DMS53 treated with DMSO at 0.1 percent for 48 hours (cell line): ENCODE measurements at regions not wholly inside any gene's neighbourhood (a gene's known extent, or its start where the extent isn't known, plus 50 kb on each side); places are given as distances from the start of the nearest gene placed in this dataset.
"Not testable (repeated sequence)": the region's sequence is repeated elsewhere in the genome, so short reads cannot be mapped to it uniquely, and the experiment has no call there.

ENCODE experiments used
- DNase-seq: peaks from one replicate; lab custom pipeline; 2025; ENCODE audit not compliant: unreplicated experiment; lab: John Stamatoyannopoulos, UW

DNA sequence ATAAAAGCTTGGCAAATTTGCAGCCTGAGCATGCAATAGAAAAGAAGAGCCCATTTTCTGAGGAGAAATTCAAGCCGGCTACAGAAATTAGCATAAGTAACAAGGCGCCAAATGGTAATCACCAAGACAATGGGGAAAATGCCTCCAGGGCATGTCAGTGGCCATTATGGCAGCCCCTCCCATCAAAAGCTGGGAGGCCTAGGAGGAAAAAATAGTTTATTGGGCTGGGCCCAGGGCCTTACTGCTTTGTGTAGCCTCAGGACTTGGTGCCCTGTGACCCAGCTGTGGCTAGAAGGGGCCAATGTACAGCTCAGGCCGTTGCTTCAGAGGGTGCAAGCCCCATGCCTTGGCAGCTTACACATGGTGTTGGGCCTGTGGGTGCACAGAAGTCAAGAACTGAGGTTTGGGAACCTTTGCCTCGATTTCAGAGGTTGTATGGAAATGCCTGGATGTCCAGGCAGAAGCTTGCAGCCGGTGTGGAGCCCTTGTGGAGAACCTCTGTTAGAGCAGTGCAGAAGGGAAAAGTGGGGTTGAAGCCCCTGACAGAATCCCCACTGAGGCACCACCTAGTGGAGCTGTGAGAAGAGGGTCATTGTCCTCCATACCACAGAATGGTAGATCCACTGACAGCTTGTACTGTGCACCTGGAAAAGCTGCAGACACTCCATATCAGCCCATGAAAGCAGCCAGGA is 328.5 kb upstream of the MAP3K7 start:
- DNase-seq, result no peak

DNA sequence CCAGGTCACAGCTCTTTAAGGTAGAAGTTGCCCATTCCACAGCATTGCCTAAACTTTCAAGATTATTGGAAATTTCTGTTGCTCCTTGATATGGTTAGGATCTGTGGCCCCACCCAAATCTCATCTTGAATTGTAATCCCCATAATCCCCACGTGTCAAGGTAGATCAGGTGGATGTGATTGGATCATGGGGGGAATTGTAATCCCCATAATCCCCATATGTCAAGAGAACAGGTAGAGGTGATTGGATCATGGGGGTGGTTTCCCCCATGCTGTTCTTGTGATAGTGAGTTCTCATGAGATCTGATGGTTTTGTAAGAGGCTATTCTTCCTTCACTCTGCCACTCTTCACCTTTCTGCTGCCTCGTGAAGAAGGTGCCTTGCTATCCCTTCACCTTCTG is 327.4 kb upstream of the MAP3K7 start:
- DNase-seq, result no peak

DNA sequence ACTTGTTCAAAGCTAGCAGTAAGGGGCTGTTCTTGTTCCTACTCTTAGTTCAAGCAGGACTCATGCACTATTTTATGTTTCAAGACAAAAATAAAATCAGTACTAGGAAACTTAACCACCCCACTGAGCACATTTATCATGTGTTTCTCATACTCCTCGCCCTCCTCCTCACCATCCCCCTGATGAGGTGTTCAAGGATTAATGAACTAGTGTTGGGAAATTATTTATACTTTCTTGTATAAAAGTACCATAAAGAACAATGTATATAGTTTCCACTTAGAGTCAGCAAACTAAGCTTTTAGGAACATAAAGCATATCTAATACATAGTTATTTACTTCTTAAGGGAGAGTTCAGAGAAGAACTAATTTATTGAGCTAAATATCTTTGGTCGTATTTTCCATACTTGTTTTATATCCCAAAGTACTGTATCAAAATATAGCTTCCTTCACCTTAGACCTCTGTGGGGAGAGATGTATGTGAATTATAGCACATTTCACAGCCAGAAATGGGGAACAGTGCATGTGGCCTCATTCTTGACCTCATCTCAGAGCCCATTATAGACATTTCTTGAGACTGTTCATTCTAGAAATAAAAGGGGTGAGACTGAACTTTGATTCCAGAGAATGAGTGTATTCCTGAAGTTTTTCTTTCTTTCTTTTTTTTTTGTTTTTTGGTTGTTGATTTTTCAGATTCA is 326.5 kb upstream of the MAP3K7 start:
- no peak for DNase-seq

DNA sequence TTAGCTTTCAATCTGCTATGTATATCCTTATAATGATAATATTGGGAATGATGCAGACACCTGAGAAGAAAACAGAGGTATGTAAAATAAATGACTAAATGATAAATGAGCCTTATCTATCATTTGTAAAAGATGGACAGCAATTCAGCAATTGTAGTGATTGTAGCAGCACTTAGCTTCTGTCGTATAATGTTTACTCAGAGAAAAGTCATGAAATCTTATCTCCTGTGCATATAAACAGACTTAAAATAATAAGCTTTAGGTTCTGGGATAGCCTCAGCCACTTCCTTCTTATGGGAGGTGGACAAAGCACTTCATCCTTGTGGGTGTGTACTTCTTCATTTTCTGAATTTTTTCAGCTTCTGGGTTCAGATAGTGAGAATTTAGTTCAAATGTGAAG is 324.8 kb upstream of the MAP3K7 start:
- no peak for DNase-seq

DNA sequence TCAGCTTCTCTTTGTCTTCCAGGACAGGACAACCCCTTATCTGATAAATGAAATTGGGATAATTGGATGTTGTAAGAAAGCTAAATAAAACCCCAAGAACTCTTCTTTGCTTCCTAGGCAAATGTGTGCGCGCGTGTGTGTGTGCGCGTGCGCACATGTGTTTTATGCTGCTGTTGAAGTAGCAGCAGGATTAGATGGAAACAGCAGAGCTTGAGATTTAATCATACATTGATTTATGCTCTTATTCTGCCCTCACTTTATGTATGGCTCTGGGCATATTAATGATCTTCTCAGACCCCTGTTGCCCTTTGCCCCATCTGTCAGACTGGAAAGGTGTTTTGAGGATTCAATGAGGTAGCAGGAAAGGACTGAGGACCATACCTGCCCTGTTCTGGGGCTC is 324.0 kb upstream of the MAP3K7 start:
- no peak for DNase-seq

DNA sequence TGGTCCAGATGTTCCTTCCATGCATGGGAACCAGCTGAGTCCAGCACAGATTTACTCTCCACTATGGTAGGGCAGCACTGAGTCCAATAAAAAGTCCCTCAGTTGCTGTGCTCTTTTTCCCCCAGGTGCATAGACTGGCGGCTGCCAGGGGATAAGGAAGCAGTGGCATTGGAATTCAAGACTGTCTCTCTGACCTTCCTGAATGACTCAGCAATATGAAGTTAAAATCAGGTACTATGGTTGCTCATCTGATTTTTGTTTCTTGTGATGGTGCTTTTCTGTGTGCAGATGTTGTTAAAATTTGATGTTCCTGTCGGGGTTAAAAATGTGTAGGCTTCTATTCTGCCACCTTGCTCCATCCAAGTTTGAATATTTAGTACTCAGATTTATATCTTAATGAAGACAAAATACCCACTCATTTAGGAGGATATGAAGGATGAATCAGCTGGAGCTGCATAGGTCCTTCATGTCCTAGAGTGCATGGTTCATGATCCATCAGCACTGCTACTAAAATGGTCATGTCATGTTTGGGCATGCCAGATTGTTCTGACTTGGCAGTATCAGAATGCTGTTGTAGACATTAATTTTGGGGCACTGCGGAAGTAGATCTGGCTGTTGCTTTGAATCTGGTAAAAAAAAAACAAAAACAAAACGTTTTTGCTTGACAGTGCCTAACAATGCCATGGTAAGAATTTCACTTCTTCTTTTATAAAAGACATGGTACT is 321.2 kb upstream of the MAP3K7 start:
- no peak for DNase-seq

DNA sequence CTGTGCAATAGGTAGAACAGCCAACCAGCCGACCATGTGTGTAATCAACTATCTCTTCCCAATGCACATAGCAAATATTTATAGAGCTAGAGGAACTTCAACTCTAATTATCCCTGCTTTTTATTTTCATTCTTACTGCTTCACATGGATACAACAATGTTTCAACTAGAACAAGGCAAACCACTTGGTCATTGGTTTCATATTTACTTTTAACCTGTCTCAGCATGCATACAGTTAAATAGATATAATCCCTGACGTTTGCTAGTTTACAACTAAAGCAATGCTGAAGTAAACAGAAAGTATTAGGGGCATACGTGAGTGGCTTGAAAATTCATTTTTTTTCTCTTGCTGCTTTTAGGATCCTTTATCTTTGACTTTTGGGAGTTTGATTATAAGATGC is 318.5 kb upstream of the MAP3K7 start:
- no peak for DNase-seq

DNA sequence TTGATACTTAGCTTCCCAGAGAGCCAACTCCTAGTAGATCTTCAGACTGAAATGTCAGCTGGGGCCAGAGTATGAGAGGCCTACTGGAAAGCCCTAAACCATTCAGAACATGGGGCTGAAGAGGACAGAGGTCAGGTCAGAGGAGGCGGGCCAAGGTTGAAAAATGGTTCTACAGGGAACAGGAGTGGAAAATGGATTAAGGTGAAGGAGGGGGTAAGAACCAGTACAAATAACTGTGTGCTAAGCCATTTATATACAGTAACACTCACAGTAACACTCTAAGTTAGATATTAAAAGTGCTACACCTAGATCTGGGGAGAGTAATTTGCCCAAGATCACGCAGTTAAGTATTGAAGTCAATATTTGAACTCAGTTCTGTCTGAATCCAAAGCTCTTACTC is 313.2 kb upstream of the MAP3K7 start:
- no peak for DNase-seq

DNA sequence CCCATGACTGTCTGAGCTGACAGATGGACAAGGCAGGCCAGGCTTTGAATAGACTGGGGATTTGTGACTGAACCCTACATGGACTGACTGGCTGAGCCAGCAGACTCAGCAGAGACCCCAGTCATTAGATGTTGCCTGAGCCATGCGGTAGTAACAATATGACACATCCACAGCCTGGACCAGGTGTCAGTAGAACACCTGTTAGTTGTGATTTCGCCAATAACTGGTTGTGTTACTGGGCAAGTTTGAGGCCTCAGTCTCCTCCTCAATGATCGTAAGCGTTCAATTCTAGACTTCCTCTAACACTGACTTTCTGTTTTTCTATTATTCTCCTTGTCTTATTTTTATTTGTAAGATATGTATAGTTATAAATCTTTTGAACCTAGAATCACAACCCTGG is 311.9 kb upstream of the MAP3K7 start:
- no peak for DNase-seq

DNA sequence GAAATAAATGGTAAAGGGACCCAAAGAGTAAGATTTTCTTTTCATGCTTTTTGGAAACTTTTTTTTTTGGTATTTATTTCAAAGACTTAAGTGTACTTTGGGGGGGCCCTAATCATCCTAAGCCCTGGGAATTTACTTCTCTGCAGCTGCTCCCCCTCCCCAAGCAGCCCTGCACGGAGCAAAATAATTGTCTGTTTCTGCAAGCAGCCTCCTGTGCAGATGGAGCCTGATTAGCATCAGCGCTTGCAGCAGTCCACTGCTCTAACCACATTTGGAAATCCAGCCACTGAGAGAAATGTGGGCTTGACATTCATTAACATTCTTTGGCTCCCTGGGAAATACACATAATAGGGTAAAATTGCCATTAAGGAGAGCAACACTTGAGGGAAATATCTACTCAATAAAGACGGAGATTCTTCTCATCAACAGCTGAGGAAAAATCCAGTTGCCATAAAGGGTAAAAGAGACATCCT is 309.2 kb upstream of the MAP3K7 start:
- no peak for DNase-seq

DNA sequence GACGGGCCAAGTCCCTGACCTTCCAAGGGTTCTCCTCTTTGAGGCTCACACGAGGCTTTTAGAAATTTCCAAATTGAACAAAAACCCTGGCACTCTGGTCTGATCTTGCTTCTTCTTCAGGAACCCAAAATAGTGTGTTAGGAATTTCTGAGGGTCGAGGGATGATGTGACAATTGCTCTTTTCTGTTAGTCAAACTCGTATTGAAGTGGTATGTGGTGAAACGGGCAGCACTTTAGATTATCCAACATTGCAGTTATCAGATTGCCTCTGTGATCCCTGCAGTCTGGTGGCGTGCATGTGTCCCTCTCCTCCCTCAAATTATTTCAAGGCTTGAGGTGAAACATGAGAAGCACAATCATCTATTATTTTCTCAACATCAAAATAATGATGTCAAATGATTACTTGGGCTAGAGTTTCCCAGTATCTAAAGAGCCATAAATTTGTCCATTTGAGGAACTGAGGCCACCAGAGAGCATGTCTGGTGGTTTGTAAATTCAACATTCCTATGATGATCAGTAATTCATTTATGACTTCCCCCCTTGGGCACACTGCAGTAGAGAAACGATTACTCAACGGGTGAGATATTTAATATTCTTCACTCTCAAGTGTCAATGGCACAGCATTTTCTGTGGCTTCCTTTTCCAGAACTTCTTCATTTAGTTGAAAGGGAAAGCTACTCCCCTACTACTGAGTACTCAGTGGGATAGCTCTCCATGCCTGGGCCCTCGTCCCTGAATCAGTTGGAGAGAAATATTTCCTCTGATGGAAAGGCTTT is 308.6 kb upstream of the MAP3K7 start:
- no peak for DNase-seq

DNA sequence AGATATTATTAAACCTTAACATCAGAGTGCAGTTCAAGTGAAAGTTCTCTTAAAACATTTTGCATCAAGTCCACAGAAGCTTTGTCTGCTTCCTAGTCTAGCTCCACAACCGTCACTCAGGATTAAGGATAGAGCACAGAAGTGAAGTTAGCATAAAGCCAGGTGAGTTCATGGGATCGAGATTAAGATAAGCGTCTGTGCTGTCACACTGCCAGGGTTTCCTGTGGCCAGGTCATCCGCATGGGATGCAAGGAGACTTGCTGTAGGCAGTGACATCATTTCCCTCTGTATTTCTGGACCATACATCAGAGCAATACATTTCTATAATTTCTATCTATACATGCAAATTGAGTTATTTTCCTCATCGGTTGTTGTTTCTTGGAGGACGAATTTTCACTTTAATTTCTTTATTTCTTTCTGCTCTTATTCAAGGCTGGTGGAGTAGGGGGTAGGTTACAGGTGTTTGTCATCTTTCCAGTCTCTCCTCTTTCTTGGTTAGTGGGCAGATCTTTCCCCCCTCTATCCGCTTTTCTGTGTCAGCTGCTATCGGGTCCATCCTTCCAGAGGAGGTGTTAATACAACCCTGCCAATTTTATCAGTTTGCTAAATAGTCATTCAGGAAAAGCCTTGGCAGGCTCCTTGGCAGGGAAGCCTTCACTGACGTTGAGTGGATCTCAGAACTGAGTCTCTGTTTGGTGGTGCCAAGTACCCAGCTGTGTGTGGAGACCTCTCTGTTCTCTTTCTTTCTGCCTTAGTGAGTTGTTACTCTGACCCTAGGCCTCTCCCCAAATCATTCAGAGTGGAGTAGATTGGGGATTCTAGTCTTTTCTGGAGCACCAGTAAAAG is 307.6 kb upstream of the MAP3K7 start:
- no peak for DNase-seq

DNA sequence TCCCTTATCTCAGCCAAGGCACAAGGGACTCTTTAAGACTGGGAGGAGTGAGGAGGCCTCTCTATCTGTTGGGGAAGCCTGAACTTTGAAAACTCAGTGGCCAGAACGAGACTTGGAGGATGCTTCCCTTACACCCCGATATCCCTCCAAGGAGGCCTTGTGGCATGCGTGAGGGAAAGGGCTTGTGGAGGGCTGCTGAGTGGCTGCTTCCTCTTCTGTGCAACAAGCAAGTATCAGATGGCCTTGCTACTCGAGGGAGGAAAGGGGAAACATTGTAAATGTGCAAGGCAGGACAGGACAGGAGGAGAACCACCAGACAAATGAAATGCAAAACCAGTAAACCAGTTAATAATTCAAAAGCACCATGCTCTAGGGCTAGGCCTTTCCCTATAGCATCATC is 306.5 kb upstream of the MAP3K7 start:
- no peak for DNase-seq

DNA sequence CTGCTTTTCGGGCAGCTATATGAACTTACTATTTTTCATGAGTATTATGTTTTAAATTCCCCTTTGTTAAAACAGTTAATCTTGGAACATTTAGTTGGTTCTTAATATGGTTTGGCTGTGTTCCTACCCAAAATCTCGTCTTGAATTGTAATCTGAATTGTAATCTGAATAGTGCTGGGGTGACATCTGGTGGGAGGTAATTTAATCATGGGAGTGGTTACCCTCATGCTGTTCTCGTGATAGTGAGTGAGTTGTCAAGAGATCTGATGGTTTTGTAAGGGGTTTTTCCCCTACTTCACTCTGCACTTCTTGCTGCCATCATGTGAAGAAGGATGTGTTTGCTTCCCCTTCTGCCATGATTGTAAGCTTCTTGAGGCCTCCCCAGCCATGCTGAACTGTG is 305.4 kb upstream of the MAP3K7 start:
- DNase-seq, result no peak

DNA sequence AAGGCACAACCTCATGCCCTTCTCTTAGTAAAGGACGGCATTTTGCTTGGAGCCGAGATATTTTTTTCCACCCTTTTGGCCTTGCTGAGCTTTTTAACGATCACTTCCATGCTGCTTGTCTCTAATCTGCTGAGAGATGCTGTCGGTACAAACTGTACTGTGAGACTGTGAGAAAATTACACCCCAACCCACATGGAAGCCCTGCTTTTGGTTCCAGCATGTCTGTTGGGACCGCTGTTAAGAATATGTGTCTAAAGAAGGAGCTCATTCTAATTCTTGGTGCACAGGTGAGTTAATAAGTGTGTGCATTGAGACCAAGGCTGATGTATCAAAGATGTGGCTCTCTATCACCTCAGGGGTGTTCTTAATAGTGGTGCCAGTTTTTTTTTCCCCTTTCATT is 304.5 kb upstream of the MAP3K7 start:
- no peak for DNase-seq

DNA sequence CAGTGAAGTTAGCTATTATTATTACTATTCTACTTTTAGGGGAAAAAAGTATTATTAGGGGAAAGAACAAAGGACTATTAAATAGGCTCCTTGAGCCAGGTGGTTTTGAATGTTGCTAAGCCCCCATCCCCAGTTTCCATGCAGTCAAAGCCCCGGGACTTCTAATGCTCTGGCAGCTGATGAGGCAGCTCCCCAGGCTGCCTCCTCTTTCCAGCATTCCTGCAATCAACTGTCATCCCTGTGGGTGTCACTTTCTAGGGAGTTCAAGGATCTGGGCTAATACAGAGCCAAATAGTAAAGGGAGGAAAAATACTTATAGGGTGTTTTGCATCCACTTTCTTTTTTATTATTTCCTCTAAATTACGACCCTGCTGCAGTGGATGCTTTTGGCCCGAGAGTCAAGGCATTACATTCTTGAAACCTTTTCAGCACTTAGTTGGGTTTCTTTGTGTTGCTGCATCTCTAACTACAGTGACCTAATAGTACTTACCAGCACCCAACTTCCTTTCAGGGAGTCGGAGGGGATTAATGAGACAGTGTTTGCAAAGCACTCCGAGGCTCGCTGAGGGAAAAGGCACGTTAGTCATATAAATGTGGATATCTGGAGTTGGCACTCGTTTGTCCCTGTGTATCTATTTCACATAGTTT is 303.9 kb upstream of the MAP3K7 start:
- no peak for DNase-seq

DNA sequence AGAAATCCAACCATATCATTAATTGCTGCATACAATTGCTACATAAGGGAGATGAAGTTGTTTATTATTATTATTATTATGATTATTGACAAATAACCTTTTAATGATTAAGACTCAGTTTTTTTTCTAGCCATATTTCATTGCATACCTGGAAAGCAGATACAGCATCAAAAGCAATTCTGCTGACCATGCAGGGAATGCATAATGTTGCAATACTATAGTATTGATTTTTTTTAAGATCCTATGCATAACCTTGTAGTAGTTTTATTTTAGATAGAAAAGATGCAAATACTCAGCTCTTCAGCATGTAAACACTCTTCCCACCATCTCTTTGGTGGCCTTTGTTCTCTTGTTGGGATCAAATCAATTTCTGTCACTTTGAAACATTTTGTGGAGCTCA is 300.9 kb upstream of the MAP3K7 start:
- no peak for DNase-seq

DNA sequence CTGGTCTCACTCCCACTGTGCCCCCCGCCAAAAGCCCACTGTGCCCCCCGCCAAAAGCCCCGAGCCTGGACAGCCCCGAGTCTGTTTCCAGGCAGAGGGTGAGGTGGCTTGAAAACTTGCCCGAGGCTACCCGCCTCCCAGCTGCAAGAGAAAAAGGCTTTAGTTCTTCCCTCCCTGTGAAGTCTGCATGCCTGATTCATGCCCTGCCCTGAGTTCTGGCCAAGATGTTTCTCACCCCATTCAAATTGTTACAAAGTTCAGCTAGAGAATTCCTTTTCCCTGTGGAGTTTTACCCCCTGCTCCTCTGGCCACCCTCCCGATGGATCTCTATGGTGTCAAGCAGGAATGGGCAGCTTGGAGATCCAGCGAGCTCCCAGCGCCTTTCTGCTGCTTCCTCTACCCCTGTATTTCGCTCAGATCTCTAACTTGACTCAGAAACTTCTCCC is 298.8 kb upstream of the MAP3K7 start:
- DNase-seq, result no peak

DNA sequence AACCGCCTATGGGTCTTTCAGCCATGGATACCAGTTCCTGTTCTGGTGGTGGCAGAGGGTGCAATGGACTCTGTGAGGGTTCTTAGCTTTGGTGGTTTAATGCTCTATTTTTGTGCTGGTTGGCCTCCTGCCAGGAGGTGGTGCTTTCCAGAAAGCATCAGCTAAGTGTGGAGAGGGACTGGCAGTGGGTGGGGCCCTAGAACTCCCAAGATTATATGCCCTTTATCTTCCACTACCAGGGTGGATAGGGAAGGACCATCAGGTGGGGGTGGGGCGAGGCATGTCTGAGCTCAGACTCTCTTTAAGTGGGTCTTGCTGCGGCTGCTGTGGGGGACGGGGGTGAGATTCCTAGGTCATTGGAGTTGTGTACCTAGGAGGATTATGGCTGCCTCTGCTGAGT is 298.3 kb upstream of the MAP3K7 start:
- DNase-seq, result not testable (repeated sequence)

DNA sequence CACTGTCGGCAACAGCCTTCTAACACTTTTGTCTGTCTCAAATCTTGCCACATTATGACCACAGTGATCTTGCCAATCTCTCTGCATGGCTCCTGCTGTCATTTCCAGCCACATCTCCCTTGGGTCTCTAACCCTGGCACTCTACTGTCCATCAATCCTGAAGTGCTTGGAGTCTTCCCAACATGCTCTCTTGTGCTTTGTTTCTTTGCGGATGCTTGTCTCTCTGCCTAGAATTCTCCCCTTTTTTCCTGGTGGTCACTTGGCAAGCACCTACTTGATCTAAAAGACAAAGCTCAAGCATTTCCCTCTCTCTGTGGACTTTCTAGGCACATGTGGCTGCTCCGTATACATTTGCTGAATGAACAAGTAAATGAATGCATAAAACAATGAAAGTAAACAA is 290.7 kb upstream of the MAP3K7 start:
- DNase-seq, result no peak
